ENCODE measurements at regions not wholly inside any gene's neighbourhood (a gene's known extent, or its start where the extent isn't known, plus 50 kb on each side); places are given as distances from the start of the nearest gene placed in this dataset.

- H3K9ac ChIP-seq (ENCODE audit: insufficient read depth in 1 of 2, low read length in 2 of 2): no peak overlapping the region
- no peak for TF ChIP-seq CTCF (IDR thresholded peaks at IDR 0.05; ENCODE audit: control extremely low read depth, extremely low read depth)
- no peak overlapping the region for H3K4me3 ChIP-seq
- no peak for ATAC-seq (ENCODE audit: insufficient read depth, low FRiP score)
- H3K27ac ChIP-seq (ENCODE audit: low read depth in 1 of 2, low read length in 1 of 2): no peak overlapping the region
- H3K4me1 ChIP-seq (ENCODE audit: control insufficient read depth in 5 of 5, insufficient read depth in 5 of 5, low read length in 5 of 5): peaks cover 0 to 26% (median 3%) of the 10 kb centered on the region in 5 donors
- no peaks in the 10 kb centered on the region for H3K36me3 ChIP-seq (ENCODE audit: control insufficient read depth in 4 of 4, insufficient read depth in 4 of 4, low read length in 4 of 4)
- peaks cover 0 to 31% (median 23%) of the 10 kb centered on the region in 3 donors for H3K27me3 ChIP-seq (ENCODE audit: control insufficient read depth in 3 of 3, insufficient read depth in 3 of 3, low read length in 2 of 3)
- WGBS, 2 donors: 82 to 86% methylated on average over 3 of the region's 3 CpGs
- no peak for DNase-seq
- H3K9me3 ChIP-seq (ENCODE audit: control insufficient read depth in 4 of 4, insufficient read depth in 3 of 4, low read length in 3 of 4): no peaks in the 10 kb centered on the region
Observed at GRCh38 chr11:19327280-19327679, 86.5 kb upstream of the E2F8 start.

GRCh38 chr11:19326499-19326898 is 85.8 kb upstream of the E2F8 start:
- Histone ChIP-seq H3K27ac (ENCODE audit: low read depth in 1 of 2, low read length in 1 of 2) (no peak overlapping the region), H3K36me3 (ENCODE audit: control insufficient read depth in 4 of 4, insufficient read depth in 4 of 4, low read length in 4 of 4) (no peaks in the 10 kb centered on the region), H3K27me3 (ENCODE audit: control insufficient read depth in 3 of 3, insufficient read depth in 3 of 3, low read length in 2 of 3) (peaks cover 0 to 36% (median 28%) of the 10 kb centered on the region in 3 donors), H3K4me1 (ENCODE audit: control insufficient read depth in 5 of 5, insufficient read depth in 5 of 5, low read length in 5 of 5) (peaks cover 0 to 26% (median 3%) of the 10 kb centered on the region in 5 donors), H3K9me3 (ENCODE audit: control insufficient read depth in 4 of 4, insufficient read depth in 3 of 4, low read length in 3 of 4) (no peaks in the 10 kb centered on the region), H3K9ac (ENCODE audit: insufficient read depth in 1 of 2, low read length in 2 of 2) (no peak overlapping the region), H3K4me3 (no peak overlapping the region)
- no peak for ATAC-seq (ENCODE audit: insufficient read depth, low FRiP score)
- no peak for TF ChIP-seq CTCF (IDR thresholded peaks at IDR 0.05; ENCODE audit: control extremely low read depth, extremely low read depth)
- 68 to 94% methylated on average over 1 of the region's 1 CpG for WGBS, 2 donors
- DNase-seq: peak in 1 of 3 donors; percentile 23

- no peak overlapping the region for H3K9ac ChIP-seq (ENCODE audit: insufficient read depth in 1 of 2, low read length in 2 of 2)
- no peaks in the 10 kb centered on the region for H3K9me3 ChIP-seq (ENCODE audit: control insufficient read depth in 4 of 4, insufficient read depth in 3 of 4, low read length in 3 of 4)
- DNase-seq (no peak), ATAC-seq (ENCODE audit: insufficient read depth, low FRiP score) (no peak)
- H3K4me3 ChIP-seq: no peak overlapping the region
- no peak for TF ChIP-seq CTCF (IDR thresholded peaks at IDR 0.05; ENCODE audit: control extremely low read depth, extremely low read depth)
- peaks cover 0 to 56% (median 28%) of the 10 kb centered on the region in 3 donors for H3K27me3 ChIP-seq (ENCODE audit: control insufficient read depth in 3 of 3, insufficient read depth in 3 of 3, low read length in 2 of 3)
- no peaks in the 10 kb centered on the region for H3K36me3 ChIP-seq (ENCODE audit: control insufficient read depth in 4 of 4, insufficient read depth in 4 of 4, low read length in 4 of 4)
- H3K27ac ChIP-seq (ENCODE audit: low read depth in 1 of 2, low read length in 1 of 2): no peak overlapping the region
- peaks cover 0 to 5% (median 0%) of the 10 kb centered on the region in 5 donors for H3K4me1 ChIP-seq (ENCODE audit: control insufficient read depth in 5 of 5, insufficient read depth in 5 of 5, low read length in 5 of 5)
Observed at GRCh38 chr11:19323502-19323901, 82.8 kb upstream of the E2F8 start.

- Histone ChIP-seq H3K4me1 (ENCODE audit: control insufficient read depth in 5 of 5, insufficient read depth in 5 of 5, low read length in 5 of 5) (peaks cover 0 to 18% (median 0%) of the 10 kb centered on the region in 5 donors), H3K9me3 (ENCODE audit: control insufficient read depth in 4 of 4, insufficient read depth in 3 of 4, low read length in 3 of 4) (no peaks in the 10 kb centered on the region), H3K36me3 (ENCODE audit: control insufficient read depth in 4 of 4, insufficient read depth in 4 of 4, low read length in 4 of 4) (no peaks in the 10 kb centered on the region), H3K27me3 (ENCODE audit: control insufficient read depth in 3 of 3, insufficient read depth in 3 of 3, low read length in 2 of 3) (peaks cover 0 to 52% (median 17%) of the 10 kb centered on the region in 3 donors), H3K27ac (ENCODE audit: low read depth in 1 of 2, low read length in 1 of 2) (no peak overlapping the region), H3K4me3 (no peak overlapping the region), H3K9ac (ENCODE audit: insufficient read depth in 1 of 2, low read length in 2 of 2) (no peak overlapping the region)
- DNase-seq (no peak), ATAC-seq (ENCODE audit: insufficient read depth, low FRiP score) (no peak)
- 65 to 80% methylated on average over 2 of the region's 2 CpGs for WGBS, 2 donors
- no peak for TF ChIP-seq CTCF (IDR thresholded peaks at IDR 0.05; ENCODE audit: control extremely low read depth, extremely low read depth)
Observed at GRCh38 chr11:19321351-19321750, 80.6 kb upstream of the E2F8 start.

Data from lung (tissue), 11 donors.